Stimulated activated naive CD8-positive, alpha-beta T cell treated with anti-CD3 and anti-CD28 coated beads, Interleukin-15, Interleukin-2, amounts not matched to agents 100 U/mL and 50 U/mL, for 24 hours (primary cell): ENCODE measurements at regions not wholly inside any gene's neighbourhood (a gene's known extent, or its start where the extent isn't known, plus 50 kb on each side); places are given as distances from the start of the nearest gene placed in this dataset.

Source experiments
- ATAC-seq: fragments of 150-1000 bp; cut with Tn5 transposase; one replicate; pipeline ENCODE4 v1.10.0; 2021
- DNase-seq: peaks from one replicate; pipeline ENCODE4 v3.0.0; 2021

DNA sequence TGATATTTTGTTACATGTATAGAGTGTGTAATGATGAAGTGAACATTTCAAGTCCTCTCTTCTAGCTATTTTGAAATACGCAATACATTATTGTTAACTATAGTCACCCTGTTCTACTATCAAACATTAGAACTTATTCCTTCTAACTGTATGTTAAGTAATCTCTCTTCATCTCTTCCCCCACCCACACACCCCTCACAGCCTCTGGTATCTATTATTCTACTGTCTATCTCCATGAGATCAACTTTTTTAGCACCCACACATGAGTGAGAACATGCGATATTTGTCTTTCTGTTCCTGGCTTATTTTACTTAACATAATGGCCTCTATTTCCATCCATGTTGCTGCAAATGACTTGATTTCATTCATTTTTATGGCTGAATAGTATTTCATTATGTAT, 57.7 kb upstream of the EGR2 start:
- DNase-seq (no peak), ATAC-seq (no peak)

DNA sequence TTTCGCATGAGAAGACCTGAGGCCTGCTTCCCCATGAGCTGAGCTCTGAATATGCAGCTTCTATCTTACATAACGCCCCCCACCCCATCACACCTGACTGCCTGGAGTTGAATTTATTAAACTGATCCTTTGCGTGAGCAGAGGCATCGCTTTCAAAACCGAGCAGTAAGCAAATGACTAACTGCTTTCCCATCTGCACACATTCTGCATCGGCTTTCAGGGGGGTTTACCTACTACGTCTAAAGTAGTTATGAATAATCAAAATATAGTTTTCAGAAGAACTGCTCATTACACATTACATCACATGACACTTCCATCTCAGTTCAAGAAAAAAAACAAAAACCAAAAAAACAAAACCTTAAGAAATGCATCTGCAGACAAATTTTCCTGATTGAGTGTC, 54.7 kb upstream of the EGR2 start:
- DNase-seq (peak; percentile 15), ATAC-seq (peak; percentile 35)

DNA sequence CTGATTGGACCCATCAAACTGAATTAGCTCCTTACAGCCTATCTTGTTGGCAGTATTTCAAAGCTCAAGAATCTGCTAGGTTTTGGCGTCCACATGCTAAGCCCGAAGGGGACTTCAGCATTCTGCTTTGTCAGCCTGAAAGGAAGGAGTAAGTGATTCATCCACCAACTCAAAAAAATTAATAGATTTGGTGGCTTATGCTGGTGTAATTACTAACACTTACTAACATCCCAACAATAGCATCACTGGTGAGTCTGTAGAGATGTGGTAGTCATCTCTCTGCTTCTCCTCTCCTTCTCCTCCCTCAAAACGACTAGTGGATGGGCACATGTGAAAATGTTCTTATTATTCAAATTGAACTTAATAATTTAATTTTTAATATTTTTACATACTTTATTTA, 53.8 kb upstream of the EGR2 start:
- ATAC-seq (peak; percentile 79), DNase-seq (no peak)

DNA sequence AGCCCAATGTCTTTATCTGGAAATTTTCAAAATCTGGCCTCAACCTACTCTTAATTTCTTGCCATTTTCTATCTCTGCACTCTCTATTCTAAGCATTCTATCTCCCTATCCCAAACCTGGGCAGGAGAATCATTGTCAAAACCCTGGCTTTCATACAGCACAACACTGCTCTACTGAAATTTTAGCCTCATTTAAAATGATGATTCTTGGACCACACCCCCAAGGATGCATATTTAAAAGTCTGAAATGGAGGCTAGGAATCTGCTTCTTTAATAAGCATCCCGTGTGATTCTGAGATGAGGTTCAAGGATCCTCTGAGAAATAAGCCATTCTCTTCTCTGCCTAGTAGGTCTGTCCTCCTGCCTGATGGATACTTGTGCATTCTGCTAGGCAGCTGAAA, 50.8 kb upstream of the EGR2 start:
- DNase-seq, result no peak
- no peak for ATAC-seq

DNA sequence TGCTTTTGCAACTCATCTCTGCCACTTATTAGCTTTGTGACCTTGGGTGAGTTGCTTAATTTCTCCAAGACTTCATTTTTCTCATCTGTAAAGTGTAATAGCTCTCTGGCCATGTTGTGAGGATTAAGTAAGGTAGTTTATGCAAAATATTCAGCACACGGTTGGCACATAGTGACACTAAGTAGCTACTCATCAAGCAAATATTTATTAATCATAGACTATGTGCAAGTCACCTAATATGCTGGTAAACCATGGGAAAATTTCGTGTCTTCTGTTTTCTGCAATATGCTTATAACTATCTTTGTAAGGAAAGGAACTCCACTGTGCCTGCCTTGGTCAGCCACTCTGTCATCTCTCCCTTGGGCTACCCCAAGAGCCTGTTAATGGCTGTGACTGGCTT, 50.3 kb upstream of the EGR2 start:
- ATAC-seq (no peak), DNase-seq (no peak)
